OCI-LY7 (cell line): ENCODE measurements at regions not wholly inside any gene's neighbourhood (a gene's known extent, or its start where the extent isn't known, plus 50 kb on each side); places are given as distances from the start of the nearest gene placed in this dataset.

Experiments
- BruUV-seq: library from RNA; stranded (reverse); fragments of 400-500 nt; replicated peaks from 2 replicates; lab custom pipeline; 2021; lab: Mats Ljungman, UMichigan
- CTCF ChIA-PET: fragments of 300-600 bp; sonication (Branson Sonifier 250); formaldehyde crosslinking; loops from one replicate; lab custom pipeline; 2022; ENCODE audit warnings: antibody characterized with exemption; ENCODE audit not compliant: unreplicated experiment; lab: Charles Lee
- POLR2A ChIA-PET: fragments of 300-600 bp; sonication (Branson Sonifier 250); formaldehyde crosslinking; loops from one replicate; lab custom pipeline; 2022; ENCODE audit warnings: antibody characterized with exemption; lab: Charles Lee
- DNase-seq: peaks from one replicate; pipeline ENCODE4 v3.0.0-alpha.2; 2015; ENCODE audit warnings: low spot score
- H2AFZ ChIP-seq: fragments of 200-600 bp; sonication (generic), shearing (Covaris generic); 2 replicates; pipeline ENCODE4 v1.6.1; 2014; ENCODE audit warnings: mild to moderate bottlenecking, antibody characterized with exemption, low read length, moderate library complexity
- H3K27ac ChIP-seq: fragments of 200-600 bp; sonication (generic); 2 replicates; pipeline ENCODE4 v1.5.1; 2014; ENCODE audit warnings: mixed run types, low read depth, mild to moderate bottlenecking, moderate library complexity, low read length, inconsistent platforms; ENCODE audit not compliant: poor library complexity, severe bottlenecking
- H3K36me3 ChIP-seq: fragments of 200-600 bp; sonication (generic); 2 replicates; pipeline ENCODE4 v1.6.1; 2014; ENCODE audit warnings: mild to moderate bottlenecking, antibody characterized with exemption, low read length, moderate library complexity, mixed read lengths; ENCODE audit not compliant: insufficient read depth
- H3K4me1 ChIP-seq: fragments of 200-600 bp; sonication (generic); 2 replicates; pipeline ENCODE4 v1.5.1; 2014; ENCODE audit warnings: mild to moderate bottlenecking, low read length; ENCODE audit not compliant: insufficient read depth, poor library complexity, severe bottlenecking
- H3K4me2 ChIP-seq: fragments of 200-600 bp; sonication (generic); 2 replicates; pipeline ENCODE4 v1.6.1; 2014; ENCODE audit warnings: mild to moderate bottlenecking, low read length
- H3K4me3 ChIP-seq: fragments of 200-600 bp; sonication (generic); 2 replicates; pipeline ENCODE4 v1.5.1; 2014; ENCODE audit warnings: mild to moderate bottlenecking, low read depth, low read length; ENCODE audit not compliant: poor library complexity, severe bottlenecking
- H3K79me2 ChIP-seq: fragments of 200-600 bp; sonication (generic); 2 replicates; pipeline ENCODE4 v1.6.1; 2016; ENCODE audit warnings: low read depth, mild to moderate bottlenecking, low read length, moderate library complexity, mixed read lengths; ENCODE audit not compliant: insufficient read depth
- H3K9me2 ChIP-seq: fragments of 200-600 bp; sonication (generic); 2 replicates; pipeline ENCODE4 v1.6.1; 2016; ENCODE audit warnings: mild to moderate bottlenecking, low read length, mixed read lengths; ENCODE audit not compliant: insufficient read depth
- H3K9me3 ChIP-seq: fragments of 200-600 bp; sonication (generic); 2 replicates; pipeline ENCODE4 v1.6.1; 2014; ENCODE audit warnings: mild to moderate bottlenecking, mixed run types, low read length, mixed read lengths
- H4K20me1 ChIP-seq: fragments of 200-600 bp; sonication (generic); 2 replicates; pipeline ENCODE4 v1.6.1; 2014; ENCODE audit warnings: mild to moderate bottlenecking, antibody characterized with exemption, low read length, moderate library complexity, mixed read lengths; ENCODE audit not compliant: insufficient read depth
- EZH2phosphoT487 ChIP-seq: fragments of 200-600 bp; sonication (generic); IDR thresholded peaks from 2 replicates; pipeline ENCODE4 v1.6.1; 2018; ENCODE audit warnings: low read depth, borderline replicate concordance, mild to moderate bottlenecking, mixed run types, antibody characterized with exemption, low read length, moderate library complexity, mixed read lengths
- intact Hi-C: fragments of 100-400 bp; cut with micrococcal nuclease; formaldehyde crosslinking; loops from one replicate; pipeline ENCODE4 v1.10.0; 2022; ENCODE audit not compliant: unreplicated experiment
- TF ChIP-seq, protein P1 (sequence below): fragments of 200-600 bp; sonication (generic); conservative IDR thresholded peaks from 2 replicates; pipeline ENCODE4 v1.5.1; 2014; ENCODE audit warnings: mild to moderate bottlenecking, antibody characterized with exemption, low read length, moderate library complexity, mixed read lengths

GRCh38 chr1:69038379-69038778, 529.3 kb upstream of the LRRC7 start:
- H2AFZ ChIP-seq, result no peak overlapping the region
- BruUV-seq, result no TSS peak
- CTCF ChIA-PET, result no interaction called here

GRCh38 chr1:69045572-69045971, 522.1 kb upstream of the LRRC7 start:
- H2AFZ ChIP-seq, result no peak overlapping the region
- no peaks in the 10 kb centered on the region for H3K9me2 ChIP-seq
- H3K9me3 ChIP-seq, result no peaks in the 10 kb centered on the region
- CTCF ChIA-PET, result no interaction called here
- no peaks in the 10 kb centered on the region for H4K20me1 ChIP-seq
- no peaks in the 10 kb centered on the region for H3K4me1 ChIP-seq
- TF ChIP-seq EZH2phosphoT487, result no peak
- TF ChIP-seq, protein P1, sequence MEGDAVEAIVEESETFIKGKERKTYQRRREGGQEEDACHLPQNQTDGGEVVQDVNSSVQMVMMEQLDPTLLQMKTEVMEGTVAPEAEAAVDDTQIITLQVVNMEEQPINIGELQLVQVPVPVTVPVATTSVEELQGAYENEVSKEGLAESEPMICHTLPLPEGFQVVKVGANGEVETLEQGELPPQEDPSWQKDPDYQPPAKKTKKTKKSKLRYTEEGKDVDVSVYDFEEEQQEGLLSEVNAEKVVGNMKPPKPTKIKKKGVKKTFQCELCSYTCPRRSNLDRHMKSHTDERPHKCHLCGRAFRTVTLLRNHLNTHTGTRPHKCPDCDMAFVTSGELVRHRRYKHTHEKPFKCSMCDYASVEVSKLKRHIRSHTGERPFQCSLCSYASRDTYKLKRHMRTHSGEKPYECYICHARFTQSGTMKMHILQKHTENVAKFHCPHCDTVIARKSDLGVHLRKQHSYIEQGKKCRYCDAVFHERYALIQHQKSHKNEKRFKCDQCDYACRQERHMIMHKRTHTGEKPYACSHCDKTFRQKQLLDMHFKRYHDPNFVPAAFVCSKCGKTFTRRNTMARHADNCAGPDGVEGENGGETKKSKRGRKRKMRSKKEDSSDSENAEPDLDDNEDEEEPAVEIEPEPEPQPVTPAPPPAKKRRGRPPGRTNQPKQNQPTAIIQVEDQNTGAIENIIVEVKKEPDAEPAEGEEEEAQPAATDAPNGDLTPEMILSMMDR, result no peak
- intact Hi-C loops, result no loop called here
- H3K79me2 ChIP-seq, result no peaks in the 10 kb centered on the region
- H3K27ac ChIP-seq, result no peak overlapping the region
- H3K4me3 ChIP-seq, result no peak overlapping the region
- BruUV-seq, result no TSS peak
- H3K4me2 ChIP-seq, result no peak overlapping the region
- POLR2A ChIA-PET, result no interaction called here
- H3K36me3 ChIP-seq, result no peaks in the 10 kb centered on the region
- DNase-seq, result no peak

More at GRCh38 chr1:69038379-69038778, 529.3 kb upstream of the LRRC7 start:
- POLR2A ChIA-PET, result no interaction called here
- no peaks in the 10 kb centered on the region for H3K36me3 ChIP-seq
- H3K27ac ChIP-seq, result no peak overlapping the region
- H3K4me1 ChIP-seq, result no peaks in the 10 kb centered on the region
- no peaks in the 10 kb centered on the region for H3K9me2 ChIP-seq
- no peaks in the 10 kb centered on the region for H4K20me1 ChIP-seq
- intact Hi-C loops, result no loop called here
- no peak for DNase-seq
- H3K9me3 ChIP-seq, result no peaks in the 10 kb centered on the region
- no peak overlapping the region for H3K4me2 ChIP-seq
- no peak overlapping the region for H3K4me3 ChIP-seq
- TF ChIP-seq EZH2phosphoT487, result no peak
- TF ChIP-seq, protein P1, result no peak
- no peaks in the 10 kb centered on the region for H3K79me2 ChIP-seq

DNA sequence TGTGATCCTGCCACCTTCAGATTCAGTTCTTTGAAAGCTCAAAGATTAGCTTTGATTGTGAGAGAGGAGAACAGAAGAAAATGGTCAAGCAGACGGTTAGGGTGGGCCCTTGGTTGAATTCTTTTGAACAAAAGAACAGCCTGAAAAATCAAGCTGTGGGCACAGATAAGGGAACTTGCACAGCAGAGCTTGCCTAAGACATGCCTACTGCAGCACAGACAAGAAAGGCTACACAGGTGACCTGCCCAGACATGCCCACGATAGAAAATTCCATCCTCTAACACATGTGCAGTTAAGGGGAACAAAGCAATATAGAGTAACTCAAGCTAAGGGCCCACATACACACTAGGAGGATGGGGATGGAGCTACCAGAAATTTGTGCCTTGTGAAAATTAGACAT, 512.5 kb upstream of the LRRC7 start:
- Histone ChIP-seq H3K9me3 (no peaks in the 10 kb centered on the region), H3K79me2 (no peaks in the 10 kb centered on the region), H3K36me3 (no peaks in the 10 kb centered on the region), H2AFZ (no peak overlapping the region), H4K20me1 (no peaks in the 10 kb centered on the region), H3K4me1 (no peaks in the 10 kb centered on the region), H3K4me2 (no peak overlapping the region), H3K27ac (no peak overlapping the region), H3K4me3 (no peak overlapping the region), H3K9me2 (no peaks in the 10 kb centered on the region)
- ChIA-PET CTCF (no interaction called here), POLR2A (interaction anchor here (0.6 kb wide), 1 partner anchor 241 kb away, joined by 3 read pairs; no protein-coding TSS in a partner anchor)
- intact Hi-C loops, result no loop called here
- BruUV-seq, result no TSS peak
- no peak for DNase-seq
- TF ChIP-seq, protein P1, result no peak
- no peak for TF ChIP-seq EZH2phosphoT487
